ENCODE measurements at regions not wholly inside any gene's neighbourhood (a gene's known extent, or its start where the extent isn't known, plus 50 kb on each side); places are given as distances from the start of the nearest gene placed in this dataset.
"Not testable (repeated sequence)": the region's sequence is repeated elsewhere in the genome, so short reads cannot be mapped to it uniquely, and the experiment has no call there.

- DNase-seq (ENCODE audit: low read depth): no peak
Measured at GRCh38 chr12:34402228-34402898, 380.1 kb downstream of the ALG10 start.

- DNase-seq (ENCODE audit: low read depth): no peak
Measured at GRCh38 chr12:34402899-34403705, 380.8 kb downstream of the ALG10 start.

GRCh38 chr12:34403706-34404376 is 381.5 kb downstream of the ALG10 start:
- DNase-seq (ENCODE audit: low read depth): no peak

- DNase-seq (ENCODE audit: low read depth): no peak
Measured at GRCh38 chr12:34404377-34405285, 382.3 kb downstream of the ALG10 start.

GRCh38 chr12:34405286-34406227 is 383.3 kb downstream of the ALG10 start:
- DNase-seq (ENCODE audit: low read depth): no peak

- no peak for DNase-seq (ENCODE audit: low read depth)
Measured at GRCh38 chr12:34406228-34406995, 384.1 kb downstream of the ALG10 start.

GRCh38 chr12:34406996-34407300 is 384.7 kb downstream of the ALG10 start:
- DNase-seq (ENCODE audit: low read depth): no peak

- DNase-seq (ENCODE audit: low read depth): no peak
Measured at GRCh38 chr12:34407813-34408212, 385.5 kb downstream of the ALG10 start.

- DNase-seq (ENCODE audit: low read depth): not testable (repeated sequence)
Measured at GRCh38 chr12:34431509-34431908, 409.2 kb downstream of the ALG10 start.
